ENCODE measurements at regions not wholly inside any gene's neighbourhood (a gene's known extent, or its start where the extent isn't known, plus 50 kb on each side); places are given as distances from the start of the nearest gene placed in this dataset.

- FAIRE-seq (no peak), DNase-seq (ENCODE audit: low spot score) (no peak), ATAC-seq (no peak)
- intact Hi-C loops (cut with micrococcal nuclease; ENCODE audit: unreplicated experiment) (no loop called here), in situ Hi-C loops (cut with HindIII; ENCODE audit: extremely low pct_ligation_motif_present, low pct_unique_long_range_greater_than_20kb) (no loop called here)
- Histone ChIP-seq H4K20me1 (ENCODE audit: insufficient read depth, low read length) (no peaks in the 10 kb centered on the region), H3K27me3 (ENCODE audit: control insufficient read depth in 1 of 2, insufficient read depth in 2 of 2, low read length in 2 of 2) (peaks cover 3 to 35% of the 10 kb centered on the region in 2 experiments; a peak in 3 of 5 replicates), H3K79me2 (ENCODE audit: insufficient read depth, low read length) (no peaks in the 10 kb centered on the region), H3K4me1 (ENCODE audit: insufficient read depth, low read length) (no peaks in the 10 kb centered on the region), H3K9me3 (ENCODE audit: low read length) (no peaks in the 10 kb centered on the region), H3K4me3 (replicated peaks in 1 of 3; ENCODE audit: insufficient read depth in 1 of 3, low read depth in 2 of 3, low read length in 3 of 3) (no peak overlapping the region), H3K9ac (ENCODE audit: insufficient read depth, low read depth, low read length) (no peak overlapping the region), H3K4me2 (ENCODE audit: low read depth, low read length) (no peak overlapping the region), H3K36me3 (replicated peaks in 1 of 2; ENCODE audit: control insufficient read depth in 1 of 2, insufficient read depth in 2 of 2, low read length in 2 of 2) (no peaks in the 10 kb centered on the region), H2AFZ (ENCODE audit: low read length) (no peak overlapping the region), H3K27ac (ENCODE audit: extremely low read length, insufficient read depth, low read length) (no peak overlapping the region)
- ChIA-PET POLR2A (no interaction called here), CTCF (ENCODE audit: low intra/inter-chr PET ratio, low total read pairs) (no interaction called here)
- 26% methylated on average over 6 of the region's 6 CpGs for WGBS (ENCODE audit: low lambda C conversion rate)
- TF ChIP-seq ZGPAT (CRISPR knock-in tag; IDR thresholded peaks at IDR 0.05) (no peak), ZNF564 (CRISPR knock-in tag; IDR thresholded peaks at IDR 0.05) (no peak), KDM5B (CRISPR knock-in tag; IDR thresholded peaks at IDR 0.05; ENCODE audit: borderline replicate concordance) (no peak), CHCHD3 (CRISPR knock-in tag; IDR thresholded peaks at IDR 0.05) (no peak), ZSCAN12 (CRISPR knock-in tag; IDR thresholded peaks at IDR 0.05) (no peak), TAF15 (IDR thresholded peaks at IDR 0.05; ENCODE audit: low read depth, low read length, poor library complexity, severe bottlenecking) (no peak), TRIM22 (IDR thresholded peaks at IDR 0.05) (no peak), CREB1 (IDR thresholded peaks at IDR 0.05) (no peak), CREB1 (CRISPR knock-in tag; IDR thresholded peaks at IDR 0.05) (no peak), PAF1 (CRISPR knock-in tag; IDR thresholded peaks at IDR 0.05) (no peak), ZNF556 (CRISPR knock-in tag; IDR thresholded peaks at IDR 0.05; ENCODE audit: borderline replicate concordance) (no peak), CHD2 (IDR thresholded peaks at IDR 0.05; ENCODE audit: low read depth, low read length) (no peak), PREB (CRISPR knock-in tag; IDR thresholded peaks at IDR 0.05) (no peak), ZBTB25 (CRISPR knock-in tag; IDR thresholded peaks at IDR 0.05) (no peak), ZC3H13 (CRISPR knock-in tag; IDR thresholded peaks at IDR 0.05) (no peak), ZNF589 (CRISPR knock-in tag; conservative IDR thresholded peaks at IDR 0.05) (no peak), ZNF34 (CRISPR knock-in tag; IDR thresholded peaks at IDR 0.05; ENCODE audit: borderline replicate concordance) (no peak), TGIF2 (CRISPR knock-in tag; IDR thresholded peaks at IDR 0.05) (no peak)
- BruUV-seq (replicated peaks), result no TSS peak
These were observed 138.2 kb upstream of the RUNX3 start for GRCh38 chr1:25068316-25068715.

All from HepG2 (cell line).